PC-3 (cell line): ENCODE measurements at regions not wholly inside any gene's neighbourhood (a gene's known extent, or its start where the extent isn't known, plus 50 kb on each side); places are given as distances from the start of the nearest gene placed in this dataset.

Experiments
- EZH2 ChIP-seq: fragments of 300-600 bp; sonication (generic); IDR thresholded peaks from one replicate; pipeline ENCODE4 v1.6.1; 2017; ENCODE audit warnings: antibody characterized with exemption, mild to moderate bottlenecking, low read length; ENCODE audit not compliant: unreplicated experiment
- EZH2phosphoT487 ChIP-seq: fragments of 300-600 bp; sonication (generic); IDR thresholded peaks from 2 replicates; pipeline ENCODE4 v1.6.1; 2018; ENCODE audit warnings: mild to moderate bottlenecking, antibody characterized with exemption, low read length, borderline replicate concordance
- TF ChIP-seq, protein P1 (sequence below): fragments of 300-600 bp; sonication (generic); conservative IDR thresholded peaks from 2 replicates; pipeline ENCODE4 v1.5.1; 2017; ENCODE audit warnings: antibody characterized with exemption, low read depth, mild to moderate bottlenecking, low read length

DNA sequence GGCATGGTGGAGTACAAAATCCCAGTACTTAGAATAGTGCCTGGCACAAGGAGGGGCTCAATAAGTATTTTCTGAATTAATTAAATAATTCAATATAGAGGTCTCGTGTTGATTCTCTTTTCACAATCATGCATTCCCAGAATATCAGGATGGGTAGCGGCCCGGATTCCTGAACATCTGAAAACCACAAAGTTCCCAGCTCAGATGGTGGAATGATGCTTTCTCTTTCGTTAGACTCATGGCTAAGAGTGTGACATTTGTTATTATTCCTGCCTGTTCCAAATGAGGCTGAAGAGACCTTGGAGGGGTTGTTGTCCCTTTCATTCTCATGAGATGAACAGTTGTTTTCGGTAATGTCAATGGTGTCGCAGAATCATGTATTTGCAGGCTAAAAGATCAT is 95.4 kb upstream of the LIFR start:
- TF ChIP-seq, protein P1, sequence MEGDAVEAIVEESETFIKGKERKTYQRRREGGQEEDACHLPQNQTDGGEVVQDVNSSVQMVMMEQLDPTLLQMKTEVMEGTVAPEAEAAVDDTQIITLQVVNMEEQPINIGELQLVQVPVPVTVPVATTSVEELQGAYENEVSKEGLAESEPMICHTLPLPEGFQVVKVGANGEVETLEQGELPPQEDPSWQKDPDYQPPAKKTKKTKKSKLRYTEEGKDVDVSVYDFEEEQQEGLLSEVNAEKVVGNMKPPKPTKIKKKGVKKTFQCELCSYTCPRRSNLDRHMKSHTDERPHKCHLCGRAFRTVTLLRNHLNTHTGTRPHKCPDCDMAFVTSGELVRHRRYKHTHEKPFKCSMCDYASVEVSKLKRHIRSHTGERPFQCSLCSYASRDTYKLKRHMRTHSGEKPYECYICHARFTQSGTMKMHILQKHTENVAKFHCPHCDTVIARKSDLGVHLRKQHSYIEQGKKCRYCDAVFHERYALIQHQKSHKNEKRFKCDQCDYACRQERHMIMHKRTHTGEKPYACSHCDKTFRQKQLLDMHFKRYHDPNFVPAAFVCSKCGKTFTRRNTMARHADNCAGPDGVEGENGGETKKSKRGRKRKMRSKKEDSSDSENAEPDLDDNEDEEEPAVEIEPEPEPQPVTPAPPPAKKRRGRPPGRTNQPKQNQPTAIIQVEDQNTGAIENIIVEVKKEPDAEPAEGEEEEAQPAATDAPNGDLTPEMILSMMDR: no peak
- TF ChIP-seq EZH2: no peak
- no peak for TF ChIP-seq EZH2phosphoT487
